Neuronal stem cell (in vitro differentiated cells): ENCODE measurements at regions not wholly inside any gene's neighbourhood (a gene's known extent, or its start where the extent isn't known, plus 50 kb on each side); places are given as distances from the start of the nearest gene placed in this dataset.

ENCODE experiments used
- DNase-seq: peaks from one replicate; pipeline ENCODE4 v3.0.0-alpha.2; 2013; ENCODE audit warnings: low spot score
- H2AFZ ChIP-seq: one replicate; pipeline ENCODE4 v1.6.1; 2013; ENCODE audit warnings: mild to moderate bottlenecking, low read length, inconsistent platforms
- H2AK5ac ChIP-seq: 2 replicates; pipeline ENCODE4 v1.6.1; 2013; ENCODE audit warnings: low read depth, mild to moderate bottlenecking, inconsistent platforms, low read length, moderate library complexity, mixed read lengths
- H2BK120ac ChIP-seq: 2 replicates; pipeline ENCODE4 v1.6.1; 2013; ENCODE audit warnings: low read depth, mild to moderate bottlenecking, inconsistent platforms, low read length, moderate library complexity, mixed read lengths
- H2BK12ac ChIP-seq: one replicate; pipeline ENCODE4 v1.6.1; 2013; ENCODE audit warnings: low read length, inconsistent platforms
- H2BK15ac ChIP-seq: 2 replicates; pipeline ENCODE4 v1.6.1; 2013; ENCODE audit warnings: mild to moderate bottlenecking, low read length, inconsistent platforms, mixed read lengths
- H2BK5ac ChIP-seq: one replicate; pipeline ENCODE4 v1.6.1; 2013; ENCODE audit warnings: inconsistent platforms, mild to moderate bottlenecking, low read length, moderate library complexity
- H3K14ac ChIP-seq: one replicate; pipeline ENCODE4 v1.6.1; 2013; ENCODE audit warnings: low read length, inconsistent platforms
- H3K18ac ChIP-seq: 2 replicates; pipeline ENCODE4 v1.6.1; 2013; ENCODE audit warnings: low read length, inconsistent platforms
- H3K23ac ChIP-seq: 2 replicates; pipeline ENCODE4 v1.6.1; 2013; ENCODE audit warnings: low read depth, mild to moderate bottlenecking, mixed read lengths, low read length, inconsistent platforms; ENCODE audit not compliant: poor library complexity
- H3K27ac ChIP-seq: replicated peaks from 3 replicates; pipeline ENCODE4 v1.5.1; 2013; ENCODE audit warnings: low read length, inconsistent platforms
- H3K27me3 ChIP-seq, 3 experiments: 2 replicates each; pipeline ENCODE4 v1.6.1; 2013; ENCODE audit warnings: low read length in 3 of 3, mild to moderate bottlenecking in 2 of 3, inconsistent platforms in 1 of 3, low read depth in 1 of 3, mixed read lengths in 1 of 3, moderate library complexity in 1 of 3; ENCODE audit not compliant: control insufficient read depth in 3 of 3, insufficient read depth in 3 of 3
- H3K36me3 ChIP-seq, 2 donors: replicated peaks in 1 of 2; 2 replicates each; pipeline ENCODE4 v1.6.1; 2013; ENCODE audit warnings: low read length in 2 of 2; ENCODE audit not compliant: control insufficient read depth in 2 of 2, insufficient read depth in 2 of 2
- H3K4ac ChIP-seq: 2 replicates; pipeline ENCODE4 v1.6.1; 2013; ENCODE audit warnings: inconsistent platforms, mild to moderate bottlenecking, low read length, moderate library complexity
- H3K4me1 ChIP-seq, 2 donors: 1 replicate in 1 of 2; 2 replicates in 1 of 2; pipeline ENCODE4 v1.6.1; 2013; ENCODE audit warnings: low read length in 2 of 2, low read depth in 1 of 2; ENCODE audit not compliant: control insufficient read depth in 2 of 2, insufficient read depth in 1 of 2
- H3K4me2 ChIP-seq: one replicate; pipeline ENCODE4 v1.6.1; 2013; ENCODE audit warnings: mild to moderate bottlenecking, low read length, inconsistent platforms; ENCODE audit not compliant: insufficient read depth, poor library complexity, severe bottlenecking
- H3K4me3 ChIP-seq, 2 donors: 2 replicates each; pipeline ENCODE4 v1.5.1; 2013; ENCODE audit warnings: low read length in 2 of 2, mild to moderate bottlenecking in 2 of 2, inconsistent platforms in 1 of 2, moderate library complexity in 1 of 2
- H3K79me1 ChIP-seq: one replicate; pipeline ENCODE4 v1.6.1; 2013; ENCODE audit warnings: low read depth, mild to moderate bottlenecking, inconsistent platforms, low read length, moderate library complexity
- H3K9ac ChIP-seq: one replicate; pipeline ENCODE4 v1.6.1; 2013; ENCODE audit warnings: mild to moderate bottlenecking, low read depth, low read length, inconsistent platforms; ENCODE audit not compliant: poor library complexity
- H3K9me3 ChIP-seq, 2 donors: replicated peaks in 1 of 2; 2 replicates each; pipeline versions ENCODE3 to v1.6.1; 2013; ENCODE audit warnings: low read length in 2 of 2, mild to moderate bottlenecking in 2 of 2, inconsistent platforms in 1 of 2, low read depth in 1 of 2, mixed read lengths in 1 of 2, moderate library complexity in 1 of 2; ENCODE audit not compliant: control insufficient read depth in 2 of 2, insufficient read depth in 1 of 2
- H4K8ac ChIP-seq: one replicate; pipeline ENCODE4 v1.6.1; 2013; ENCODE audit warnings: low read depth, mild to moderate bottlenecking, inconsistent platforms, low read length, moderate library complexity
- H4K91ac ChIP-seq: one replicate; pipeline ENCODE4 v1.6.1; 2013; ENCODE audit warnings: low read length, low read depth, mild to moderate bottlenecking, inconsistent platforms; ENCODE audit not compliant: poor library complexity
- WGBS, 2 donors: extraction: QIAGEN DNeasy Blood & Tissue Kit; methylation state at CpG; one replicate each; pipeline ENCODE4 v1.1.7; 2013; ENCODE audit warnings: missing lambda C conversion rate in 2 of 2, mixed read lengths in 1 of 2; ENCODE audit not compliant: insufficient read length in 2 of 2, insufficient replicate concordance in 1 of 2; ENCODE audit errors: extremely low coverage in 2 of 2; 5-methylcytosine and 5-hydroxymethylcytosine counted together

- no peaks in the 10 kb centered on the region for H3K36me3 ChIP-seq
- H4K91ac ChIP-seq = no peak overlapping the region
- H3K27ac ChIP-seq = no peak overlapping the region
- H3K23ac ChIP-seq = no peak overlapping the region
- no peak overlapping the region for H3K4me3 ChIP-seq
- no CpG with 5 or more reads among the region's 1 CpG for WGBS, 2 donors
- peaks cover 0 to 1% of the 10 kb centered on the region in 2 donors for H3K9me3 ChIP-seq
- H3K79me1 ChIP-seq = no peaks in the 10 kb centered on the region
- no peak overlapping the region for H2BK12ac ChIP-seq
- H3K4me2 ChIP-seq = no peak overlapping the region
- no peaks in the 10 kb centered on the region for H3K27me3 ChIP-seq
- H2AK5ac ChIP-seq = no peak overlapping the region
- no peak overlapping the region for H3K14ac ChIP-seq
- no peaks in the 10 kb centered on the region for H3K4me1 ChIP-seq
- H2AFZ ChIP-seq = no peak overlapping the region
- H2BK120ac ChIP-seq = no peak overlapping the region
- no peak overlapping the region for H3K18ac ChIP-seq
- no peak overlapping the region for H2BK5ac ChIP-seq
- DNase-seq = no peak
- H4K8ac ChIP-seq = no peak overlapping the region
- H3K4ac ChIP-seq = no peak overlapping the region
- H2BK15ac ChIP-seq = no peak overlapping the region
- H3K9ac ChIP-seq = no peak overlapping the region
Measured at GRCh38 chr12:85680881-85681280, 155.3 kb downstream of the RASSF9 start.

GRCh38 chr12:85681333-85681732 lies 154.9 kb downstream of the RASSF9 start:
- H2BK5ac ChIP-seq = no peak overlapping the region

GRCh38 chr12:85683051-85683450 lies 153.2 kb downstream of the RASSF9 start:
- H2BK5ac ChIP-seq = no peak overlapping the region
- no peak overlapping the region for H3K18ac ChIP-seq
- H4K91ac ChIP-seq = no peak overlapping the region
- H3K4me3 ChIP-seq = no peak overlapping the region
- peaks cover 0 to 1% of the 10 kb centered on the region in 2 donors for H3K9me3 ChIP-seq
- H3K4me2 ChIP-seq = no peak overlapping the region
- no peak overlapping the region for H3K27ac ChIP-seq
- no peak overlapping the region for H3K4ac ChIP-seq
- H2BK15ac ChIP-seq = no peak overlapping the region
- no peaks in the 10 kb centered on the region for H3K36me3 ChIP-seq
- no peaks in the 10 kb centered on the region for H3K27me3 ChIP-seq
- no peaks in the 10 kb centered on the region for H3K4me1 ChIP-seq
- DNase-seq = no peak
- no peak overlapping the region for H2AK5ac ChIP-seq
- H3K79me1 ChIP-seq = no peaks in the 10 kb centered on the region
- no CpG with 5 or more reads among the region's 4 CpGs for WGBS, 2 donors
- no peak overlapping the region for H2BK120ac ChIP-seq
- no peak overlapping the region for H2BK12ac ChIP-seq
- H3K9ac ChIP-seq = no peak overlapping the region
- H3K14ac ChIP-seq = no peak overlapping the region
- no peak overlapping the region for H3K23ac ChIP-seq
- no peak overlapping the region for H2AFZ ChIP-seq
- H4K8ac ChIP-seq = peak overlapping the region; percentile 66

More at GRCh38 chr12:85681333-85681732, 154.9 kb downstream of the RASSF9 start:
- no peak overlapping the region for H2BK12ac ChIP-seq
- H3K9ac ChIP-seq = no peak overlapping the region
- no peak overlapping the region for H3K4me3 ChIP-seq
- no peaks in the 10 kb centered on the region for H3K27me3 ChIP-seq
- H3K14ac ChIP-seq = no peak overlapping the region
- H4K91ac ChIP-seq = no peak overlapping the region
- no peak overlapping the region for H3K27ac ChIP-seq
- H3K79me1 ChIP-seq = no peaks in the 10 kb centered on the region
- H3K36me3 ChIP-seq = no peaks in the 10 kb centered on the region
- H3K9me3 ChIP-seq = peaks cover 0 to 1% of the 10 kb centered on the region in 2 donors
- H2AFZ ChIP-seq = no peak overlapping the region
- no peaks in the 10 kb centered on the region for H3K4me1 ChIP-seq
- H2BK15ac ChIP-seq = no peak overlapping the region
- no peak overlapping the region for H2BK120ac ChIP-seq
- no peak overlapping the region for H3K4ac ChIP-seq
- no peak overlapping the region for H3K4me2 ChIP-seq
- H3K23ac ChIP-seq = no peak overlapping the region
- no peak overlapping the region for H3K18ac ChIP-seq
- no peak for DNase-seq
- H2AK5ac ChIP-seq = no peak overlapping the region
- H4K8ac ChIP-seq = no peak overlapping the region

GRCh38 chr12:85688837-85689236 lies 147.4 kb downstream of the RASSF9 start:
- DNase-seq = no peak
- H3K23ac ChIP-seq = no peak overlapping the region

More at GRCh38 chr12:85688837-85689236, 147.4 kb downstream of the RASSF9 start:
- Histone ChIP-seq H3K18ac (no peak overlapping the region), H2BK5ac (no peak overlapping the region), H2BK12ac (no peak overlapping the region), H3K4me3 (no peak overlapping the region), H2BK120ac (no peak overlapping the region), H3K4ac (no peak overlapping the region), H2AFZ (peak overlapping the region; percentile 34), H3K4me1 (no peaks in the 10 kb centered on the region), H2BK15ac (no peak overlapping the region), H3K4me2 (no peak overlapping the region), H4K8ac (no peak overlapping the region), H3K9me3 (no peaks in the 10 kb centered on the region), H2AK5ac (no peak overlapping the region), H3K27ac (no peak overlapping the region), H3K36me3 (no peaks in the 10 kb centered on the region), H3K79me1 (no peaks in the 10 kb centered on the region), H3K9ac (no peak overlapping the region), H4K91ac (no peak overlapping the region), H3K27me3 (no peaks in the 10 kb centered on the region), H3K14ac (no peak overlapping the region)
- no CpG with 5 or more reads among the region's 1 CpG for WGBS, 2 donors
